ENCODE measurements at regions not wholly inside any gene's neighbourhood (a gene's known extent, or its start where the extent isn't known, plus 50 kb on each side); places are given as distances from the start of the nearest gene placed in this dataset.

DNA sequence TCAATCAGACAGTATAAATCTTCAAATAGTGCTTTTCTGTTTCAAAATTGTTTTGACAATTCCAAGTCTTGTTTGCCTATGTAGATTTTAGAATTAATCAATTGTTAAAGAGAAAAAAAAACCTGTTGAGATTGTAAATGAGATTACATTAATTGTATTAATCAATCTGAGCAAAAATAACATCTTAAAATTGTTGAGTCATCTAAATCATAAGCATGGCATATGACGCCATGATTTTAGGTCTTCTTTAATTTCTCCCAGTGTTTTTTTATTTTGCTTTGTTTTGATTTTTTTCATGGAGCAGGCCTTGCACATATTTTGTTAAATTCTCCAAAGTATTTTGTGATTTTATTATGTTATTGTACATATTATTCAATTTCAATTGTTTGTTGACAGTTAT lies 988.0 kb upstream of the SEMA6A start:
- Histone ChIP-seq H3K9ac (ENCODE audit: insufficient read depth in 1 of 2, low read length in 2 of 2) (no peak overlapping the region), H3K27ac (ENCODE audit: low read depth in 1 of 2, low read length in 1 of 2) (no peak overlapping the region), H3K27me3 (ENCODE audit: control insufficient read depth in 3 of 3, insufficient read depth in 3 of 3, low read length in 2 of 3) (no peaks in the 10 kb centered on the region), H3K9me3 (ENCODE audit: control insufficient read depth in 4 of 4, insufficient read depth in 3 of 4, low read length in 3 of 4) (no peaks in the 10 kb centered on the region), H3K4me1 (ENCODE audit: control insufficient read depth in 5 of 5, insufficient read depth in 5 of 5, low read length in 5 of 5) (no peaks in the 10 kb centered on the region), H3K4me3 (no peak overlapping the region), H3K36me3 (ENCODE audit: control insufficient read depth in 4 of 4, insufficient read depth in 4 of 4, low read length in 4 of 4) (no peaks in the 10 kb centered on the region)
- ATAC-seq (ENCODE audit: insufficient read depth, low FRiP score) (no peak), DNase-seq (no peak)
- WGBS, 2 donors, result 97% methylated on average over 1 of the region's 1 CpG
- TF ChIP-seq, protein P1, sequence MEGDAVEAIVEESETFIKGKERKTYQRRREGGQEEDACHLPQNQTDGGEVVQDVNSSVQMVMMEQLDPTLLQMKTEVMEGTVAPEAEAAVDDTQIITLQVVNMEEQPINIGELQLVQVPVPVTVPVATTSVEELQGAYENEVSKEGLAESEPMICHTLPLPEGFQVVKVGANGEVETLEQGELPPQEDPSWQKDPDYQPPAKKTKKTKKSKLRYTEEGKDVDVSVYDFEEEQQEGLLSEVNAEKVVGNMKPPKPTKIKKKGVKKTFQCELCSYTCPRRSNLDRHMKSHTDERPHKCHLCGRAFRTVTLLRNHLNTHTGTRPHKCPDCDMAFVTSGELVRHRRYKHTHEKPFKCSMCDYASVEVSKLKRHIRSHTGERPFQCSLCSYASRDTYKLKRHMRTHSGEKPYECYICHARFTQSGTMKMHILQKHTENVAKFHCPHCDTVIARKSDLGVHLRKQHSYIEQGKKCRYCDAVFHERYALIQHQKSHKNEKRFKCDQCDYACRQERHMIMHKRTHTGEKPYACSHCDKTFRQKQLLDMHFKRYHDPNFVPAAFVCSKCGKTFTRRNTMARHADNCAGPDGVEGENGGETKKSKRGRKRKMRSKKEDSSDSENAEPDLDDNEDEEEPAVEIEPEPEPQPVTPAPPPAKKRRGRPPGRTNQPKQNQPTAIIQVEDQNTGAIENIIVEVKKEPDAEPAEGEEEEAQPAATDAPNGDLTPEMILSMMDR (IDR thresholded peaks at IDR 0.05; ENCODE audit: control extremely low read depth, extremely low read depth), result no peak

DNA sequence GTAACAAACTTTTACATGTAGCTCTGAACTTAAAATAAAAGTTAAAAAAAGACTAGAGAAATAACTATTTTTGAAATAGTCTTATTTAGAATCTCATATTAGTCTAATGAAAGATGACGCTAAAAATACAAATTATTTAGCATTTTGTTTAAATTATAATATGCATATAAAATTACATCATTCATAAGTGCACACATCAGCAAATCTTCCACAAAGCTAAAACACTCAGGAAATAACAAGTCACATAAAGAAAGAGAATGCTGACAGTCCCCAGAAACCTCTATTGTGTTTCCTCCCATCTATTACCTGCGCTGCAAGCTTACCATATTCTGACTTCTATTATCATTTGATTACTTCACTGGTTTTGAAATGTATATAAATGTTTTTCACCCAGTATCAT lies 986.9 kb upstream of the SEMA6A start:
- ATAC-seq (ENCODE audit: insufficient read depth, low FRiP score), result no peak
- Histone ChIP-seq H3K36me3 (ENCODE audit: control insufficient read depth in 4 of 4, insufficient read depth in 4 of 4, low read length in 4 of 4) (no peaks in the 10 kb centered on the region), H3K9me3 (ENCODE audit: control insufficient read depth in 4 of 4, insufficient read depth in 3 of 4, low read length in 3 of 4) (no peaks in the 10 kb centered on the region), H3K9ac (ENCODE audit: insufficient read depth in 1 of 2, low read length in 2 of 2) (no peak overlapping the region), H3K27ac (ENCODE audit: low read depth in 1 of 2, low read length in 1 of 2) (no peak overlapping the region), H3K4me1 (ENCODE audit: control insufficient read depth in 5 of 5, insufficient read depth in 5 of 5, low read length in 5 of 5) (no peaks in the 10 kb centered on the region), H3K27me3 (ENCODE audit: control insufficient read depth in 3 of 3, insufficient read depth in 3 of 3, low read length in 2 of 3) (no peaks in the 10 kb centered on the region), H3K4me3 (no peak overlapping the region)
- 93 to 96% methylated on average over 2 of the region's 2 CpGs for WGBS, 2 donors
- no peak for DNase-seq
- TF ChIP-seq, protein P1 (IDR thresholded peaks at IDR 0.05; ENCODE audit: control extremely low read depth, extremely low read depth), result no peak

DNA sequence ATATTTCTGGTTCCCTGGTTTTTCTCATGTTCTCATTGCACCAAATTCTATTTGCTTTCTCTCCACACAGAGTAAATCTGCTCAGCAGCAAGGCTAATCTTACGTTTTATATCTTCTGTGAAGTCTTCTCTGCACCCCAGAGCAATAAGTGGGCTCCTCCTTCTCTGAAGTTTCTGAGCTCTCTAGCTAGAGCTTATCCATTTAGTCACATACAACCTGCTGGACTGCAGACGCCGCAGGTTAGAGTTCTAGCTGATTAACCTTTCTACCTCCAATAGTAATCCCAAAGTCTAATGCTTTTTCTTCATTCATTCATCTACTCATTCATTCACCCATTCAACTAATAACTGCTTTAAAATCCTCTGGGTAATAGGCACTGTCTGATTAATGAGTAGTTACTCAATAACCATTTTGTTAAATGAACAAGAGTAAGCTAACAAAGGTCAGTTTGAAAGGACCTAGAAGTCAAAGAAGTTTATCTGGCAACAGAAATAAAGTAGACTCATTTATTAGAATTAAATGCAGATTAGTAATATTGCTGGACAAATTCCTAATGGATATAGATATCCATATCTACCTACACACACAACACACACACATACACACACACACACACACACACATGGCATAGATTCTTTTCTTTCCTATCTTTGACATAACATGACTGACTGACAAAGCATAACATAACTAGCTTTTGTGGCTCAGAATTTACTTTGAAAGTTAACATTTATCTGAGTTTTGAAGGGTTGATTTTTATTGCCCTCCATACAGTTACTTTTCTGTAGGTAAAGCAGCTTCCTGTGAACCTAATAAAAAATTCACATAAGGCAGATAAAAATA lies 984.6 kb upstream of the SEMA6A start:
- H3K4me3 ChIP-seq, result no peak overlapping the region
- no peaks in the 10 kb centered on the region for H3K27me3 ChIP-seq (ENCODE audit: control insufficient read depth in 3 of 3, insufficient read depth in 3 of 3, low read length in 2 of 3)
- TF ChIP-seq, protein P1 (IDR thresholded peaks at IDR 0.05; ENCODE audit: control extremely low read depth, extremely low read depth), result no peak
- no peak for DNase-seq
- WGBS, 2 donors, result 79 to 92% methylated on average over 3 of the region's 3 CpGs
- no peaks in the 10 kb centered on the region for H3K36me3 ChIP-seq (ENCODE audit: control insufficient read depth in 4 of 4, insufficient read depth in 4 of 4, low read length in 4 of 4)
- no peak for ATAC-seq (ENCODE audit: insufficient read depth, low FRiP score)
- no peak overlapping the region for H3K27ac ChIP-seq (ENCODE audit: low read depth in 1 of 2, low read length in 1 of 2)
- no peaks in the 10 kb centered on the region for H3K9me3 ChIP-seq (ENCODE audit: control insufficient read depth in 4 of 4, insufficient read depth in 3 of 4, low read length in 3 of 4)
- H3K4me1 ChIP-seq (ENCODE audit: control insufficient read depth in 5 of 5, insufficient read depth in 5 of 5, low read length in 5 of 5), result no peaks in the 10 kb centered on the region
- no peak overlapping the region for H3K9ac ChIP-seq (ENCODE audit: insufficient read depth in 1 of 2, low read length in 2 of 2)
